ENCODE measurements at regions not wholly inside any gene's neighbourhood (a gene's known extent, or its start where the extent isn't known, plus 50 kb on each side); places are given as distances from the start of the nearest gene placed in this dataset.

- TF ChIP-seq CTCF (IDR thresholded peaks at IDR 0.05 in 4 of 5, conservative IDR thresholded peaks at IDR 0.05 in 1 of 5) (no peak), POLR2A (IDR thresholded peaks at IDR 0.05) (no peak)
Measured at GRCh38 chr6:74071214-74071613, 375.2 kb downstream of the CD109 start.
